GM23248 (cell line): ENCODE measurements at regions not wholly inside any gene's neighbourhood (a gene's known extent, or its start where the extent isn't known, plus 50 kb on each side); places are given as distances from the start of the nearest gene placed in this dataset.

Source experiments
- EZH2 ChIP-seq: fragments of 200-600 bp; sonication (generic); IDR thresholded peaks from 2 replicates; pipeline ENCODE4 v1.6.1; 2018; ENCODE audit warnings: antibody characterized with exemption, mild to moderate bottlenecking; ENCODE audit not compliant: insufficient read depth, poor library complexity, severe bottlenecking
- EZH2phosphoT487 ChIP-seq: fragments of 200-600 bp; sonication (generic); IDR thresholded peaks from 2 replicates; pipeline ENCODE4 v1.6.1; 2018; ENCODE audit warnings: antibody characterized with exemption, moderate library complexity, mild to moderate bottlenecking, low read depth; ENCODE audit not compliant: insufficient read depth

DNA sequence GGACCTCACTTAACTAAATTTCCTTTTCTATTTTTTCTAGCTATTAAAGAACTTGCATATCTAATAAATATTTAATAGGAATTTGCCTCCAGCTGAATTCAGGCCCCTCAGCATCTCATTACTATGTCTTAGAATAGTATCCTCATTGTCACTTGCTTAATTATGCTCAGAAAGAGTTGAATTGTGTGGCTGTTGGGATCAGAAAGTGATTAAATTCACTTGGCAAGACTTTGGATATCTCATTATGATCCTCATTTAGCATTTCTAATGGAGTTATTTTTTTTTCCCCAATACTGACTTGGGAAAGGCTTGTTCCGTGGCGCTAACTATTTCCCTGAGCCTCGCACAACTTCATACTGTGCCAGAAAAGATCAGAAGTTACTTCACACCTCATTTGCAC lies 158.8 kb downstream of the IDS start:
- TF ChIP-seq EZH2 (no peak), EZH2phosphoT487 (no peak)
